Kidney epithelial cell (primary cell): ENCODE measurements at regions not wholly inside any gene's neighbourhood (a gene's known extent, or its start where the extent isn't known, plus 50 kb on each side); places are given as distances from the start of the nearest gene placed in this dataset.

Experiments used
- DNase-seq: peaks from one replicate; pipeline ENCODE4 v3.0.0-alpha.2; 2010; ENCODE audit warnings: low read depth
- H3K27me3 ChIP-seq: 2 replicates; pipeline ENCODE4 v1.6.0; 2011; ENCODE audit warnings: low read length; ENCODE audit not compliant: control insufficient read depth, insufficient read depth
- H3K36me3 ChIP-seq: 2 replicates; pipeline ENCODE4 v1.5.1; 2011; ENCODE audit warnings: low read length; ENCODE audit not compliant: control insufficient read depth, insufficient read depth
- H3K4me3 ChIP-seq: 2 replicates; pipeline ENCODE4 v1.5.1; 2011; ENCODE audit warnings: low read depth, mild to moderate bottlenecking, control low read depth, low read length
- CTCF ChIP-seq: IDR thresholded peaks from 2 replicates; pipeline ENCODE4 v1.5.1; 2011; ENCODE audit warnings: mild to moderate bottlenecking, moderate library complexity, low read length, control low read depth, inconsistent platforms; ENCODE audit not compliant: insufficient read depth, poor library complexity, severe bottlenecking

DNA sequence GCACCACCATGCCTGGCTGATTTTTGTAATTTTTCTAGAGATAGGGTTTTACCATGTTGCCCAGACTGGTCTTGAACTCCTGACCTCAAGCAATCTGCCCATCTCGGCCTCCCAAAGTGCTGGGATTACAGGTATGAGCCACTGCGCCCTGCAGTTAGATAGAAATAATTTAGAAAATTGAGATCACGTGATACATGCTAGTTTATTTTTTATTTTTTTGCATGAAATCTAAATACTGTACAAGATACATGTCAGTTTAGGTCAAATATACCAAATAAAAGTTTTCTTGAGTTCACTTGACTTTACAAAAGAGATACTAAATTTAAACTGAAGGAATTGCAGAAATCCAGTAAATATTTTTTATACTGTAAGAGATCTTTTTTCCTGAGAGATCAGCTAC lies 304.2 kb downstream of the YTHDC2 start:
- no peak overlapping the region for H3K4me3 ChIP-seq
- H3K27me3 ChIP-seq = no peaks in the 10 kb centered on the region
- no peak for DNase-seq
- no peaks in the 10 kb centered on the region for H3K36me3 ChIP-seq
- no peak for TF ChIP-seq CTCF

DNA sequence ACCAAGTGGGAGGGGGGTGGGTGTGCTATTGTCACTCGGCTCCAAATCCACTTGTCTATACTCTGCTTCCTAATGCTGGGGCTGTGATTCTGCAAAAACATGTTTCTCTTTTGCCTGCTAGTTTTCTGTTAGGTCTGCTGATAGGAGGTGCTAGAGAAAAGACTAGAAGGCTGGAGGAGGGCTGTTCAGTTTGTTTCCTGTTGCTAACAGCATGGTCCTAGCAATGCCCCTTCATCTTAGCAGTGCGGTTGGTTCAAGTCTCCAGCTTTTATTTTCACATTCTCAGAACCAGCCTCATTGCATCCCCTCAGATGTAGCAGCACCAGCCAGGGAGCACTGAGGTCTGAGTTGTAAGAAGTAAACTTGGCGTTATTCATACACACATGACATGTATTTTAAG lies 310.2 kb downstream of the YTHDC2 start:
- no peak overlapping the region for H3K4me3 ChIP-seq
- no peak for TF ChIP-seq CTCF
- H3K27me3 ChIP-seq = no peaks in the 10 kb centered on the region
- DNase-seq = no peak
- H3K36me3 ChIP-seq = no peaks in the 10 kb centered on the region

- Histone ChIP-seq H3K4me3 (no peak overlapping the region), H3K27me3 (no peaks in the 10 kb centered on the region), H3K36me3 (no peaks in the 10 kb centered on the region)
- no peak for DNase-seq
- no peak for TF ChIP-seq CTCF
These were observed 310.8 kb downstream of the YTHDC2 start for GRCh38 chr5:113824307-113824706.

DNA sequence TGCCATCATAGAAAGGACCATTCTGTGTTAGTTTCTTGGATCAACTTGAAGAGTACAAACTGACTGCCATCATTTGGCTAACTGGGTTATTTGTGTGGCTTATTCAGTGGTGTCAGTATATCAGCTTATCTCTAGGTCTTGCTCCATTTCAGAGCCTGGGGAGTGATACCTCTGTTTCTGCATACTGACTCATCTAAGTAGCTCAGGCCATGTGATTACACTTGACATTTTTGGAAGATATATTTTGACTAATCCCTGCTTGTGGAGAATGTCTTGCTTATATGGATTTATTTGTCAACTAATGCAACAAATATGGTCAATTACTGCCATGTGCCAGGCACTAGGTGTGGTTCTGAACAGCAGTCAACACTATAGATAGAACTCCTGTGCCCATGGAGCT lies 311.7 kb downstream of the YTHDC2 start:
- Histone ChIP-seq H3K27me3 (no peaks in the 10 kb centered on the region), H3K4me3 (no peak overlapping the region), H3K36me3 (no peaks in the 10 kb centered on the region)
- DNase-seq = no peak
- no peak for TF ChIP-seq CTCF

DNA sequence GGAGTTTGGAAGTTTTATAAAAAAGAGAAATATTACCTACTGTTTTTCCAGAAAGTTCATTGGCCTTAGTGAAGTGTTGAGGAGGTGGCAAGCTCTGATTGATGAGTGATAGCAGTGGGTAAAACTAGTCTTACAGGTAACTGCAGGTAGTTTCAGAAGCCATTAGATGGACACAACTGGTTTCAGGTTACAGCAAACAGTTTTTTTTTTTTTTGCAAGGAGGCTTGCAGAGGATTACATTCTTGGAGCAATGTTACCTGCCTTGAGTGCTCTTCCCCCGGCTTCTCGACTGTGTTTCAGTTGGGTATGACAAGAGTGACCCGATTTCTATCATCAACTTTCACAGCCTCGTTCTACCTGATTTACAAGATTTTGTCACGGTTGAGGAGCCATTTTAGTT lies 333.4 kb downstream of the YTHDC2 start:
- Histone ChIP-seq H3K4me3 (no peak overlapping the region), H3K36me3 (no peaks in the 10 kb centered on the region), H3K27me3 (no peaks in the 10 kb centered on the region)
- no peak for DNase-seq
- no peak for TF ChIP-seq CTCF

- TF ChIP-seq CTCF = no peak
These were observed 350.9 kb downstream of the YTHDC2 start for GRCh38 chr5:113864437-113864836.

More at GRCh38 chr5:113864437-113864836, 350.9 kb downstream of the YTHDC2 start:
- no peak overlapping the region for H3K4me3 ChIP-seq
- H3K36me3 ChIP-seq = no peaks in the 10 kb centered on the region
- no peaks in the 10 kb centered on the region for H3K27me3 ChIP-seq
- DNase-seq = no peak
